Endothelial cell of umbilical vein (primary cell): ENCODE measurements at regions not wholly inside any gene's neighbourhood (a gene's known extent, or its start where the extent isn't known, plus 50 kb on each side); places are given as distances from the start of the nearest gene placed in this dataset.

Source experiments
- BruUV-seq: library from RNA; stranded (reverse); fragments of 400-500 nt; replicated peaks from 2 replicates; lab custom pipeline; 2021; lab: Mats Ljungman, UMichigan
- CTCF ChIA-PET: fragments of 300-600, 350-600 bp; sonication (Branson Sonifier 250); formaldehyde crosslinking; loops from one replicate; lab custom pipeline; 2021; ENCODE audit warnings: antibody characterized with exemption, inconsistent platforms; lab: Charles Lee
- POLR2A ChIA-PET: fragments of 300-600, 350-600 bp; sonication (Branson Sonifier 250); formaldehyde crosslinking; loops from one replicate; lab custom pipeline; 2021; ENCODE audit warnings: antibody characterized with exemption, inconsistent platforms; lab: Charles Lee
- DNase-seq: peaks from one replicate; pipeline ENCODE4 v3.0.0-alpha.2; 2011; ENCODE audit warnings: low read depth, low spot score
- FAIRE-seq: peaks from 2 replicates; lab custom pipeline; 2011; peaks lifted over from hg19 to GRCh38; lab: Jason Lieb, UNC
- H2AFZ ChIP-seq: 2 replicates; pipeline ENCODE4 v1.6.0; 2012; ENCODE audit warnings: low read depth, low read length, control low read depth, inconsistent platforms
- H3K27ac ChIP-seq: 2 replicates; pipeline ENCODE4 v1.5.1; 2011; ENCODE audit warnings: low read depth, mild to moderate bottlenecking, control low read depth, low read length, moderate library complexity; ENCODE audit not compliant: insufficient read depth
- H3K27me3 ChIP-seq, 2 experiments: 2 replicates each; pipeline versions ENCODE4 v1.6.0 to v1.6.1; 2011; ENCODE audit warnings: low read length in 2 of 2, mixed read lengths in 1 of 2; ENCODE audit not compliant: control insufficient read depth in 2 of 2, insufficient read depth in 2 of 2
- H3K36me3 ChIP-seq, 2 experiments: 2 replicates in 1 of 2; 3 replicates in 1 of 2; pipeline ENCODE4 v1.5.1; 2011; ENCODE audit warnings: low read length in 2 of 2, mild to moderate bottlenecking in 1 of 2, moderate library complexity in 1 of 2; ENCODE audit not compliant: control insufficient read depth in 2 of 2, insufficient read depth in 2 of 2; ENCODE audit errors: extremely low read depth in 1 of 2
- H3K4me1 ChIP-seq: 3 replicates; pipeline ENCODE4 v1.5.1; 2011; ENCODE audit warnings: mild to moderate bottlenecking, low read length; ENCODE audit not compliant: control insufficient read depth, insufficient read depth; ENCODE audit errors: extremely low read depth
- H3K4me2 ChIP-seq: 2 replicates; pipeline ENCODE4 v1.6.1; 2011; ENCODE audit warnings: low read length, control low read depth, mixed read lengths; ENCODE audit not compliant: insufficient read depth
- H3K4me3 ChIP-seq, 3 experiments: fragments of 200-600 bp in 1 of 3; sonication (generic), shearing (Covaris generic) in 1 of 3; replicated peaks in 1 of 3; 2 replicates each; pipeline ENCODE4 v1.5.1; 2011 to 2016; ENCODE audit warnings: control low read depth in 3 of 3, low read length in 3 of 3, mild to moderate bottlenecking in 2 of 3, inconsistent platforms in 1 of 3, low read depth in 1 of 3, moderate library complexity in 1 of 3; ENCODE audit not compliant: insufficient read depth in 1 of 3
- H3K79me2 ChIP-seq: 2 replicates; pipeline ENCODE4 v1.6.0; 2012; ENCODE audit warnings: low read length, inconsistent platforms; ENCODE audit not compliant: control insufficient read depth, insufficient read depth
- H3K9ac ChIP-seq: replicated peaks from 2 replicates; pipeline ENCODE3; 2011; ENCODE audit warnings: low read length, control low read depth; ENCODE audit not compliant: insufficient read depth; ENCODE audit errors: extremely low read depth
- H3K9me1 ChIP-seq: replicated peaks from 3 replicates; pipeline ENCODE4 v1.6.0; 2011; ENCODE audit warnings: mild to moderate bottlenecking, low read length; ENCODE audit not compliant: control insufficient read depth, insufficient read depth; ENCODE audit errors: extremely low read depth
- H3K9me3 ChIP-seq: replicated peaks from 2 replicates; pipeline ENCODE4 v1.5.1; 2012; ENCODE audit warnings: low read length, inconsistent platforms; ENCODE audit not compliant: control insufficient read depth, insufficient read depth
- H4K20me1 ChIP-seq: replicated peaks from 2 replicates; pipeline ENCODE3; 2011; ENCODE audit warnings: mild to moderate bottlenecking, low read length; ENCODE audit not compliant: control insufficient read depth, insufficient read depth; ENCODE audit errors: extremely low read depth
- CTCF ChIP-seq, 2 donors: IDR thresholded peaks; 1 replicate in 1 of 2; 2 replicates in 1 of 2; pipeline ENCODE4 v1.5.1; 2011; ENCODE audit warnings: low read length in 2 of 2, mild to moderate bottlenecking in 2 of 2, moderate library complexity in 2 of 2, control low read depth in 1 of 2, inconsistent platforms in 1 of 2, low read depth in 1 of 2; ENCODE audit not compliant: insufficient read depth in 1 of 2; ENCODE audit errors: extremely low read depth in 1 of 2
- EZH2 ChIP-seq: IDR thresholded peaks from 2 replicates; pipeline ENCODE4 v1.6.1; 2012; ENCODE audit warnings: borderline replicate concordance, low read depth, mild to moderate bottlenecking, moderate library complexity, low read length, inconsistent platforms; ENCODE audit not compliant: severe bottlenecking
- FOS ChIP-seq: IDR thresholded peaks from 2 replicates; pipeline ENCODE4 v1.6.1; 2011; ENCODE audit warnings: mild to moderate bottlenecking, low read length, moderate library complexity, borderline replicate concordance; ENCODE audit not compliant: insufficient read depth
- GATA2 ChIP-seq: IDR thresholded peaks from 2 replicates; pipeline ENCODE4 v1.7.0; 2011; ENCODE audit warnings: low read depth, mild to moderate bottlenecking, moderate library complexity, mixed read lengths, low read length; ENCODE audit not compliant: insufficient read length, insufficient read depth
- JUN ChIP-seq: IDR thresholded peaks from 2 replicates; pipeline ENCODE4 v1.6.1; 2011; ENCODE audit warnings: borderline replicate concordance, low read depth; ENCODE audit not compliant: insufficient read length, insufficient read depth
- MAX ChIP-seq: IDR thresholded peaks from 2 replicates; pipeline ENCODE4 v1.6.1; 2011; ENCODE audit not compliant: insufficient read depth, insufficient read length
- POLR2A ChIP-seq: IDR thresholded peaks from 2 replicates; pipeline ENCODE4 v1.6.1; 2012; ENCODE audit warnings: low read depth, mild to moderate bottlenecking, control low read depth, low read length
- dilution Hi-C: fragments of 300-500 bp; cut with MboI; formaldehyde crosslinking; loops from one replicate; pipeline ENCODE4 v1.15.0; 2019; ENCODE audit warnings: low sequenced_read_pairs; ENCODE audit not compliant: extremely low pct_ligation_motif_present
- intact Hi-C: fragments of 100-400 bp; cut with micrococcal nuclease; formaldehyde crosslinking; loops from one replicate; pipeline ENCODE4 v1.10.0; 2022

- no peaks in the 10 kb centered on the region for H3K9me3 ChIP-seq
- DNase-seq: no peak
- TF ChIP-seq POLR2A (no peak), EZH2 (no peak), GATA2 (no peak), CTCF (IDR thresholded peaks at IDR 0.05; ENCODE audit: extremely low read depth in 1 of 2, insufficient read depth in 1 of 2, low read depth in 1 of 2, low read length in 2 of 2) (no peak), JUN (no peak), MAX (no peak), FOS (no peak)
- H3K9me1 ChIP-seq: no peaks in the 10 kb centered on the region
- ChIA-PET POLR2A (no interaction called here), CTCF (no interaction called here)
- intact Hi-C loops (no loop called here), dilution Hi-C loops (no loop called here)
- H3K36me3 ChIP-seq: no peaks in the 10 kb centered on the region
- no peak overlapping the region for H2AFZ ChIP-seq
- no TSS peak for BruUV-seq
- H3K79me2 ChIP-seq: no peaks in the 10 kb centered on the region
- no peak overlapping the region for H3K4me2 ChIP-seq
- no peaks in the 10 kb centered on the region for H3K27me3 ChIP-seq
- no peak overlapping the region for H3K9ac ChIP-seq
- no peak overlapping the region for H3K27ac ChIP-seq
- no peak for FAIRE-seq
- H3K4me3 ChIP-seq: no peak overlapping the region
- H3K4me1 ChIP-seq: no peaks in the 10 kb centered on the region
- H4K20me1 ChIP-seq: no peaks in the 10 kb centered on the region
These were observed 271.7 kb downstream of the CTTN start for GRCh38 chr11:70669871-70670675.
